Neural cell (in vitro differentiated cells): ENCODE measurements at regions not wholly inside any gene's neighbourhood (a gene's known extent, or its start where the extent isn't known, plus 50 kb on each side); places are given as distances from the start of the nearest gene placed in this dataset.

Experiments used
- EP300 ChIP-seq: fragments of 450-650 bp; conservative IDR thresholded peaks from 2 replicates; pipeline ENCODE4 v1.6.1; 2014; ENCODE audit warnings: antibody characterized with exemption, mild to moderate bottlenecking, moderate library complexity; ENCODE audit not compliant: poor library complexity, severe bottlenecking
- EZH2 ChIP-seq: fragments of 200-600, 300-800 bp; shearing (Covaris generic), sonication (generic); IDR thresholded peaks from 2 replicates; pipeline ENCODE4 v1.6.1; 2014; ENCODE audit warnings: antibody characterized with exemption, low read length, borderline replicate concordance, mild to moderate bottlenecking; ENCODE audit not compliant: insufficient read depth, poor library complexity, severe bottlenecking
- MXI1 ChIP-seq: fragments of 450-650 bp; conservative IDR thresholded peaks from 2 replicates; pipeline ENCODE4 v1.6.1; 2014; ENCODE audit warnings: antibody characterized with exemption, mild to moderate bottlenecking; ENCODE audit not compliant: poor library complexity, severe bottlenecking
- POLR2AphosphoS5 ChIP-seq: IDR thresholded peaks from 2 replicates; pipeline ENCODE4 v1.6.1; 2012
- RAD21 ChIP-seq: fragments of 450-650 bp; conservative IDR thresholded peaks from 2 replicates; pipeline ENCODE4 v1.6.1; 2014; ENCODE audit warnings: antibody characterized with exemption, mild to moderate bottlenecking, moderate library complexity
- SMC3 ChIP-seq: fragments of 450-650 bp; conservative IDR thresholded peaks from 2 replicates; pipeline ENCODE4 v1.6.1; 2014; ENCODE audit warnings: antibody characterized with exemption, mild to moderate bottlenecking, moderate library complexity; ENCODE audit not compliant: poor library complexity
- TAF1 ChIP-seq: IDR thresholded peaks from 2 replicates; pipeline ENCODE4 v1.6.1; 2012; ENCODE audit warnings: low read depth
- TF ChIP-seq, protein P1 (sequence below): fragments of 450-650 bp; IDR thresholded peaks from 2 replicates; pipeline ENCODE4 v1.5.1; 2014; ENCODE audit warnings: antibody characterized with exemption, mild to moderate bottlenecking, moderate library complexity; ENCODE audit not compliant: poor library complexity, severe bottlenecking
- TF ChIP-seq, protein P2 (sequence below): IDR thresholded peaks from 2 replicates; pipeline ENCODE4 v1.6.1; 2012; ENCODE audit warnings: borderline replicate concordance

DNA sequence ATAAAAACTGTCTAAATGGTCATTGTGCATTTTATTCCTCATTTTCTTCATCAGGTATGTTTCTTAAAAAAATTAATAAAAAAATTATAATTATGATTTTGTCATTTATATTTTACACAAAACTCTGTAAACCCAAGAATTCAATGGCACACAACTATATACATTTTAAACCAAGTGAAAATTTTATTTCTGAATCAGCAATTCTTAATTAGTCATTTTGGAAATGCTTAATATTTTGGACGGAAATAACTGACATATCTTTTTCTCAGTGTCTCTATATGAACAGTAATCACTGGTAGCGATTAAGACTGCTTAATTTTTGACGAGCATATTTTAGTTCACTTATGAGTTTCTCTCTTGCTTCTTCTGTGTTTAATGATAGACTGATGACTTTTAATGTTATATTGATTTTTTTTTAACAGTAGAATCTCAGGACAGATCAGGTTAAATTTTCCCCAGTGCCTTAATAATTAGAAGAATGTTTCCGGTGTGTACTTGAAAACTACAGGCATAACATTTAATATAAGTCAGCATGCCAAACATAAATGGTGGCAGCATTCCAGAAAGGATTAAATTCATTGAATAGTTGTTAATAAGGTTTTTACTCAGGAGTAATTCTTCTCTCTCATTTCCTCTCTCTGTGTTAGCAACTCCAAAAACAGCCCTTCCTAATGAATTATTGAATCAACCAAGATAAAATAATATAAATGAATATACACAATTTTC lies 644.7 kb upstream of the CDH6 start:
- TF ChIP-seq, protein P1, sequence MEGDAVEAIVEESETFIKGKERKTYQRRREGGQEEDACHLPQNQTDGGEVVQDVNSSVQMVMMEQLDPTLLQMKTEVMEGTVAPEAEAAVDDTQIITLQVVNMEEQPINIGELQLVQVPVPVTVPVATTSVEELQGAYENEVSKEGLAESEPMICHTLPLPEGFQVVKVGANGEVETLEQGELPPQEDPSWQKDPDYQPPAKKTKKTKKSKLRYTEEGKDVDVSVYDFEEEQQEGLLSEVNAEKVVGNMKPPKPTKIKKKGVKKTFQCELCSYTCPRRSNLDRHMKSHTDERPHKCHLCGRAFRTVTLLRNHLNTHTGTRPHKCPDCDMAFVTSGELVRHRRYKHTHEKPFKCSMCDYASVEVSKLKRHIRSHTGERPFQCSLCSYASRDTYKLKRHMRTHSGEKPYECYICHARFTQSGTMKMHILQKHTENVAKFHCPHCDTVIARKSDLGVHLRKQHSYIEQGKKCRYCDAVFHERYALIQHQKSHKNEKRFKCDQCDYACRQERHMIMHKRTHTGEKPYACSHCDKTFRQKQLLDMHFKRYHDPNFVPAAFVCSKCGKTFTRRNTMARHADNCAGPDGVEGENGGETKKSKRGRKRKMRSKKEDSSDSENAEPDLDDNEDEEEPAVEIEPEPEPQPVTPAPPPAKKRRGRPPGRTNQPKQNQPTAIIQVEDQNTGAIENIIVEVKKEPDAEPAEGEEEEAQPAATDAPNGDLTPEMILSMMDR = no peak
- TF ChIP-seq EZH2 (no peak), TAF1 (no peak), EP300 (no peak), POLR2AphosphoS5 (no peak), SMC3 (no peak), MXI1 (no peak), RAD21 (no peak)
- TF ChIP-seq, protein P2, sequence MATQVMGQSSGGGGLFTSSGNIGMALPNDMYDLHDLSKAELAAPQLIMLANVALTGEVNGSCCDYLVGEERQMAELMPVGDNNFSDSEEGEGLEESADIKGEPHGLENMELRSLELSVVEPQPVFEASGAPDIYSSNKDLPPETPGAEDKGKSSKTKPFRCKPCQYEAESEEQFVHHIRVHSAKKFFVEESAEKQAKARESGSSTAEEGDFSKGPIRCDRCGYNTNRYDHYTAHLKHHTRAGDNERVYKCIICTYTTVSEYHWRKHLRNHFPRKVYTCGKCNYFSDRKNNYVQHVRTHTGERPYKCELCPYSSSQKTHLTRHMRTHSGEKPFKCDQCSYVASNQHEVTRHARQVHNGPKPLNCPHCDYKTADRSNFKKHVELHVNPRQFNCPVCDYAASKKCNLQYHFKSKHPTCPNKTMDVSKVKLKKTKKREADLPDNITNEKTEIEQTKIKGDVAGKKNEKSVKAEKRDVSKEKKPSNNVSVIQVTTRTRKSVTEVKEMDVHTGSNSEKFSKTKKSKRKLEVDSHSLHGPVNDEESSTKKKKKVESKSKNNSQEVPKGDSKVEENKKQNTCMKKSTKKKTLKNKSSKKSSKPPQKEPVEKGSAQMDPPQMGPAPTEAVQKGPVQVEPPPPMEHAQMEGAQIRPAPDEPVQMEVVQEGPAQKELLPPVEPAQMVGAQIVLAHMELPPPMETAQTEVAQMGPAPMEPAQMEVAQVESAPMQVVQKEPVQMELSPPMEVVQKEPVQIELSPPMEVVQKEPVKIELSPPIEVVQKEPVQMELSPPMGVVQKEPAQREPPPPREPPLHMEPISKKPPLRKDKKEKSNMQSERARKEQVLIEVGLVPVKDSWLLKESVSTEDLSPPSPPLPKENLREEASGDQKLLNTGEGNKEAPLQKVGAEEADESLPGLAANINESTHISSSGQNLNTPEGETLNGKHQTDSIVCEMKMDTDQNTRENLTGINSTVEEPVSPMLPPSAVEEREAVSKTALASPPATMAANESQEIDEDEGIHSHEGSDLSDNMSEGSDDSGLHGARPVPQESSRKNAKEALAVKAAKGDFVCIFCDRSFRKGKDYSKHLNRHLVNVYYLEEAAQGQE = no peak
